ENCODE measurements at regions not wholly inside any gene's neighbourhood (a gene's known extent, or its start where the extent isn't known, plus 50 kb on each side); places are given as distances from the start of the nearest gene placed in this dataset.
A peak's percentile ranks its signal among the peaks of the same experiment; 100 is the strongest.

DNA sequence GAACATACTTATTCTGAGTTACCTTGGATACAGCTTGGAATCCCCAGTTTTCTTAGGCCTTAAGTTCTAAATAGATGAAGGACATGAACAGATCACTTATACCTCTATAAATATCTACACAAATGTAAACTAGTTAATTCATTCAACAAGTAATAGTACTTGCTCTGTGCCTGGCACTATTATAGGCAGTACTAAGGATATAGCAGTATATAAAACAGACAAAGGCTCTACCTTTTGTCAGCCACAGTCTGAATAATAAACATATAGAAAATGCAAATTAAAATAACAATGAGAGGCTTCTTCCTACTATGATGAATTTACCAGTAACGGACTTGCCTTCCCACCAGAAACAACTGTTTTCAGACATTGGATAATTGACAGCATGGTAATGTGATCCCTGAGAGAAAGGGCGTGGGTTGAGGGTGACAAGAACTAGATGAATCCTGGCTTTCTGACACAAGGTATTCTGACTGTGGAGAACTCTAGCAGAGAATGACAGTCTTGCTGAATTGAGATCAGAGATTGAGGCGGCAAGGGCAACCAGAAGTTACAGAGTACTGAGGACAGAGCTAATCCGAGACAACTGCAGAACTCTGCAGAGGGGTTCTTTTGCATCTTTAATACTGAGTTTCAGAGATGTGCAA lies 170.5 kb downstream of the TANC2 start:
- intact Hi-C loops (cut with DNase I; ENCODE audit: low total_unique reads), result no loop called here
- H3K4me3 ChIP-seq (ENCODE audit: low read depth, poor library complexity, severe bottlenecking), result no peak overlapping the region
- TF ChIP-seq, protein P1, sequence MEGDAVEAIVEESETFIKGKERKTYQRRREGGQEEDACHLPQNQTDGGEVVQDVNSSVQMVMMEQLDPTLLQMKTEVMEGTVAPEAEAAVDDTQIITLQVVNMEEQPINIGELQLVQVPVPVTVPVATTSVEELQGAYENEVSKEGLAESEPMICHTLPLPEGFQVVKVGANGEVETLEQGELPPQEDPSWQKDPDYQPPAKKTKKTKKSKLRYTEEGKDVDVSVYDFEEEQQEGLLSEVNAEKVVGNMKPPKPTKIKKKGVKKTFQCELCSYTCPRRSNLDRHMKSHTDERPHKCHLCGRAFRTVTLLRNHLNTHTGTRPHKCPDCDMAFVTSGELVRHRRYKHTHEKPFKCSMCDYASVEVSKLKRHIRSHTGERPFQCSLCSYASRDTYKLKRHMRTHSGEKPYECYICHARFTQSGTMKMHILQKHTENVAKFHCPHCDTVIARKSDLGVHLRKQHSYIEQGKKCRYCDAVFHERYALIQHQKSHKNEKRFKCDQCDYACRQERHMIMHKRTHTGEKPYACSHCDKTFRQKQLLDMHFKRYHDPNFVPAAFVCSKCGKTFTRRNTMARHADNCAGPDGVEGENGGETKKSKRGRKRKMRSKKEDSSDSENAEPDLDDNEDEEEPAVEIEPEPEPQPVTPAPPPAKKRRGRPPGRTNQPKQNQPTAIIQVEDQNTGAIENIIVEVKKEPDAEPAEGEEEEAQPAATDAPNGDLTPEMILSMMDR (IDR thresholded peaks at IDR 0.05), result no peak
- TF ChIP-seq POLR2A (IDR thresholded peaks at IDR 0.05), result no peak
- WGBS, 2 donors, result 92 to 94% methylated on average over 4 of the region's 4 CpGs
- no peak for DNase-seq (ENCODE audit: low spot score in 2 of 2)

DNA sequence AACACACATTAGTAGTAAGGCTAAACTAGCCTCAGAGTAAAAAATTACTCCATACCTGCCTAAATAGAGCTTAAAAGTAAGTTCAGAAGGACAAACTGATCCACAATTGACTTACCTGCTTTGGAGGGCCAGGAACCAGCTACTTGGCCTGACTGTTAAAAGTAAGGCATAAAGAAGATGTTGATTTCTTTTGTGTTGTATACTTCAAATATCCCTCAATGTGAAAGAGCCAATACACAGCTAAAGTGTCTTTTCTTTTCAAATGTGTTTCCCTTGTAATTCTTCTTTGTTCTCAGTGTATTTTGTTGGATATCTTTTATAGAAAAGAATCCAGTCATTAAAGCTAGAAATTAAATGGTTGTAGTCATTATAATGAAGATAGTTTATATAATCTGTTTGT lies 171.1 kb downstream of the TANC2 start:
- H3K4me3 ChIP-seq (ENCODE audit: low read depth, poor library complexity, severe bottlenecking), result no peak overlapping the region
- intact Hi-C loops (cut with DNase I; ENCODE audit: low total_unique reads), result no loop called here
- no peak for DNase-seq (ENCODE audit: low spot score in 2 of 2)
- no peak for TF ChIP-seq POLR2A (IDR thresholded peaks at IDR 0.05)
- TF ChIP-seq, protein P1 (IDR thresholded peaks at IDR 0.05), result no peak

DNA sequence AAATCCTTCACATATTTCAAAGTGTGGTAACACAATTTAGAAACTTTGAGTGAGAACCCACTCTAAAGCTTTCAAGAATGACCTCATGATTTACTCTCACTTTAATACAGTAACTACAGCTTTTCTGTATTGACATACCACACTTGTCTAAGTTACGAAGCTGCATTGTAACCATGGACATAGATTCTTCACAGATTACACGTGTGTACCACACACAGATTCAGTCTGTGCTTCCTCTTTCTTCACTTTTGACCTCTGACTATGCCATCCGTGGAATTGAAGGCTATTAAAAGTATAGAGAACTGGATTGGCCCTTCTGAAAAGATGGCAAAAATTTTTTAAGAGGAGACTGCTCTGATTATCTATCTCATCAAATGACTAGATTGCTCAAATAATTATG lies 172.7 kb downstream of the TANC2 start:
- TF ChIP-seq, protein P1 (IDR thresholded peaks at IDR 0.05), result no peak
- TF ChIP-seq POLR2A (IDR thresholded peaks at IDR 0.05), result no peak
- intact Hi-C loops (cut with DNase I; ENCODE audit: low total_unique reads), result no loop called here
- DNase-seq (ENCODE audit: low spot score in 2 of 2), result no peak
- H3K4me3 ChIP-seq (ENCODE audit: low read depth, poor library complexity, severe bottlenecking), result no peak overlapping the region
- 74 to 75% methylated on average over 3 of the region's 3 CpGs for WGBS, 2 donors

DNA sequence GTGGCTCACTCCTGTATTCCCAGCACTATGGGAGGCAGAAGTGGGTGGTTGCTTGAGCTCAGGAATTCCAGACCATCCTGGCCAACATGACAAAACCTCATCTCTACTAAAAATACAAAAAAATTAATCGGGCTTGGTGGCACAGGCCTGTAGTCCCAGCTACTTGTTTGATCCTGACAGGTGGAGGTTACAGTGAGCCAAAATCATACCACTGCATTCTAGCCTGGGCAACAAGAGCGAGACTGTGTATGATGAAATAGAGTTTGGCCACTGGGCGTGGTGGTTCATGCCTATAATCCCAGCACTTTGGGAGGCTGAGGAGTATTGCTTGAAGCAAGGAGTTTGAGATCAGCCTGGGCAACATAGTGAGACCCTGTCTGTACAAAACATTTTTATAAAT lies 173.3 kb downstream of the TANC2 start:
- WGBS, 2 donors, result 86 to 97% methylated on average over 3 of the region's 3 CpGs
- TF ChIP-seq POLR2A (IDR thresholded peaks at IDR 0.05), result no peak
- TF ChIP-seq, protein P1 (IDR thresholded peaks at IDR 0.05), result no peak
- intact Hi-C loops (cut with DNase I; ENCODE audit: low total_unique reads), result no loop called here
- H3K4me3 ChIP-seq (ENCODE audit: low read depth, poor library complexity, severe bottlenecking), result no peak overlapping the region
- no peak for DNase-seq (ENCODE audit: low spot score in 2 of 2)

DNA sequence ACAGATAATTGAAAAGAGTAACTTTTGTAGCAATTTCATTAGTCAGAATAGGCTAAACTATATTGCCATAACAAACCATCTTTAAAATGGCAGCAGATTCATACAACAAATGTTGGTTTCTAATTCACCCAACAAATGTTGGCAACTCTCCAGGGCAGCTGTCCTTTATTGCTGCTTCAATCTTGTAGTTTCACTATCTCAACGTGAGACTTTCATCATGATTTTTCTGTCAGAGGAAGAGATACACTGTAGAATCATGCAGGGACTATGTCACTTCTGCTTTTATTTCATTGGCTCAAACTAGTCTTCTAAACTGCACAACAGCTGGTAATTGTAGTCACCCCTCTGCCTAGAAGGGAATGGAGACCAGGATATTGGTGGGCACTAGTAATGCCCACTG lies 174.2 kb downstream of the TANC2 start:
- TF ChIP-seq POLR2A (IDR thresholded peaks at IDR 0.05), result no peak
- TF ChIP-seq, protein P1 (IDR thresholded peaks at IDR 0.05), result no peak
- intact Hi-C loops (cut with DNase I; ENCODE audit: low total_unique reads), result no loop called here
- WGBS, 2 donors, result 4 to 13% methylated on average over 1 of the region's 1 CpG
- peak in 1 of 2 donors; percentile 21 for DNase-seq (ENCODE audit: low spot score in 2 of 2)
- H3K4me3 ChIP-seq (ENCODE audit: low read depth, poor library complexity, severe bottlenecking), result no peak overlapping the region

DNA sequence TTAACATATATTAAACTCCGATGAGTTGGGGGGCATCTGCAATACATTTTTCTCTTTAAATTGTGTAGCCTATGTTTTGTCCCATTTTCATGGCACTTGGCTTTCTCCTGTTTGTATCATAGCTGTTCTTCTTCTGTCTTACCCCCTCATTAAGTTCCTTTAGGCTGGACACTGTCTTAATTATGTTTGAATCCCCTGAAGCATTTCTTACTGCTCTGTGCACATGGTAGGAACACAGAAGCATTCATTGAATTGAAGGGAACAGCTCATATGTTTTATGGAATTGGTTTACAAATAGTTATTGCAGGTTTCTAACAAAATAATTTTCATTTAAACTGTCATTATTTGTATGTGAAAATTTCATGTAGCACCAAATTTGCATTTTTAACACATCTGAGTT lies 176.8 kb downstream of the TANC2 start:
- no peak overlapping the region for H3K4me3 ChIP-seq (ENCODE audit: low read depth, poor library complexity, severe bottlenecking)
- no peak for DNase-seq (ENCODE audit: low spot score in 2 of 2)
- 88 to 97% methylated on average over 1 of the region's 1 CpG for WGBS, 2 donors
- TF ChIP-seq POLR2A (IDR thresholded peaks at IDR 0.05), result no peak
- TF ChIP-seq, protein P1 (IDR thresholded peaks at IDR 0.05), result no peak
- intact Hi-C loops (cut with DNase I; ENCODE audit: low total_unique reads), result no loop called here
